ENCODE measurements at regions not wholly inside any gene's neighbourhood (a gene's known extent, or its start where the extent isn't known, plus 50 kb on each side); places are given as distances from the start of the nearest gene placed in this dataset.

DNA sequence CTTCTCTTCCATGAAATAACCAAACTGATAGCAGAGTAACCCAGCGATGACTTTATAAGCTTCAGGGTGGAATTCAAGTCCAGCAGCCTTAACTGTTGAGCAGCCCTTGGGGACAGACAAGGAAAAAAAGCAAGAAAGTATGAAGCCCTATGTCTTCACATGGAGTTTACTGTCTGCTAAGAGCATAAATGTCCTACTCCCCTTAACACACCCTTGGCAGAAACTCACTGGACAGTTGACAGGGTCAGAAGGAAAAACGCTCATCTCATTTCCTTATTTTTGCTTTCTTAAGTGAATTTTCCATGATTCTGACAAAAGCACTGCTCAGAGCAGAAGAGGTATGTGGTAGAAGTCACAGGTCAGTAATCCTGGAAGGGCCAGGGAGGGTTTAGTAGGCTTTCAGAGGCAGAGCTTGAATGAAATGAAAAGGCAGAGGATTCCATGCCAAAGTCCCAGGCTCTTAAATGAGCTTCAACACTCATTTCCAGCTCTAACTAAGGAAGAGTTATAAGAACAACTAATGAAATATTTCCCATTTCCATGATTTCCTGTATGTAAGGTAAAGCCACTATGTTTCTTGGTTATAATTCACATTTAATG lies 683.3 kb upstream of the KLHL29 start:
- DNase-seq = no peak

DNA sequence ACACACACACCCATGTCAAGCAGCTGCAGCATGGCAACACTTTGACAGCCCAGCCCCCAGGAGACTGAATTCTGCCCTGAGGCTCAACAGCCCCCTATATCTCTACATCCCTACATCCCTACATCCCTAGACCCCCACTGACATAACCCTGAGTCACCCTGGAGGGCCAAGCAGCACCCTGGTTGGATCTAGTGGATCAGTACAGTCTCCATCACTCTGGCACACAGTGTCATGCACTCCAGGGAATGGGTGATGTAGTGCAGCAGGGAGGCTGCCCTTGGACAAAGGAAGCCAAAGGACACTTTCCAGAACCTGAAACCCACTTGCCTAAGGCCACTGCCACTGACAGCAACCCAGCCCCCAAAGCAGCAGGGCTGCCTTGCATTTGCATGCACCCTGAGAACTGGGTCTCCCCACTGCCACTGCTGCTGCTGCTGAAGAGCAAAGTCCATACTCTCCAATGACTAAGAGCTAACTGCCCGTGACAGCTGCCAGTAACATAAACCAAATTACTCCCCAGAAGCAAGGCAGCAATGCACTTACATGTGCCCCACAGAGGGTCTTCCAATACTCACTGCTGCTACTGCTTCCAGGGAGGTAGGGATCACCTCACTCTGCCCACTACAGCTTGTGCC lies 681.6 kb upstream of the KLHL29 start:
- DNase-seq = no peak

DNA sequence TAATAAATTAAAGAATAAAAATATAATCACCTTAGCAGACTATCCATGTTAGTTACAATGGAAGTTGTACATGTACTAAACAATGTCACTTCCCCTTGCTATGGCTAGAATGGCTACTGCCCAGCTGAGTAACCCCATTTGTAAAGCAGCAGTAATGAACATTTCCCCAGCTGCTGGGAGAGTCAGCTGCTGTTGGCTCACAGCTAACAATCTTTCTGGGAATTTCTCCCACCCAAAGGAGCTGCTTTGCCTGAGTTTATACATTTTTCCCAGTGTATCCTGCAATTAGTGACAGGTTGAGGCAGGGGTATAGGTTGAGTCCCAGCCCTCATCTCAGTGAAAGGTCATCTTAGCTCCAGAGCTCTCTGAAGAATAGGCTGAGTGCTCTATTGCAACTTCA lies 665.6 kb upstream of the KLHL29 start:
- DNase-seq = no peak

DNA sequence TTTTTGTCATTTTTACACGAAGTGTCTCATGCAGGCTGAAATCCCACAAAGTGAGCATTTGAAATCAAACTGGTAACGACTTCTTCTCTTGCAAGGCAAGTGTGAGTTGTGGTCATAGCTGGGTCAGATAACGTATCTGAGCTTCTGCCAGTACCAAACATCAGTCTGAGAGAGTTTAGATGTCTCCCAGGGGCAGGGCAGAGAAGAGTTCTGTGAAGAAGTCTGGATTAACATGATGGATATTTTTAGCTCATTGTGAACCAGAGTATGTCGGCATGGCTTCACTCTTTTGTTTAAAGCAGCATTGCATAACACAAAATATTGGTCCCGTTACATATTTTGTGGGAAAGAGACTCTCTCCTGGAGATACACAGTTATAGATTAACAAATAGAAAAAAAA lies 655.5 kb upstream of the KLHL29 start:
- DNase-seq = no peak

DNA sequence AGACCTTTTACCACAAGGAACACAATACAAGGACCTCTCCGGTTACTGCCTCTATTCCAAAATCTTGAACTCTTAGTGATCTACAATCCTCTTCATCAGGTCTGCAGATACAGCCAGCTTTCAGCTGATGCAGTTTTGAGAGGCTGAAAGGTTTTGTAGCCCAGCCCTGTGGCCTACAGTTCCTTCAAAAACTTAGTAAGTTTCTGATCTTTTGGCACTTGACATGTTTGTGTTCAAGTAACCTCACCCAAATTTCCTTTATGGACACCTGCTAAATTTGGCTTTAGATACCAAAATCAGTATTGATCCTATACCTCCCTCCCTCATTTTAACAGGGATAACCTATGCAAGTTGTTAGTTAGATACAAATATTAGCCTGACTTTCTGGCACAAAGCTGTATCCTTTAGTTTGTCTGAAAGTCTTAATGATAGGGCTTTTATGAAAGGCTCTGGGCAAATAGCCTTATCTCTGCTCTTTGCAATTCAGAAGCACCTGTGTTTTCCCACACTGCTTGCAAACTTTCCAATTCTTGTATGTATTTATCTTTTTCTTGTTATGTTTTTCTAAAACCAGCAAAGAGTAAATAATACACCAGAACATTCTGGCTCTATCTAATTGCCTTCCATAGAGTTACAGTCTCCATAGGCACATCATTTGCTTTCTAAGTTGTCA lies 650.5 kb upstream of the KLHL29 start:
- no peak for DNase-seq

DNA sequence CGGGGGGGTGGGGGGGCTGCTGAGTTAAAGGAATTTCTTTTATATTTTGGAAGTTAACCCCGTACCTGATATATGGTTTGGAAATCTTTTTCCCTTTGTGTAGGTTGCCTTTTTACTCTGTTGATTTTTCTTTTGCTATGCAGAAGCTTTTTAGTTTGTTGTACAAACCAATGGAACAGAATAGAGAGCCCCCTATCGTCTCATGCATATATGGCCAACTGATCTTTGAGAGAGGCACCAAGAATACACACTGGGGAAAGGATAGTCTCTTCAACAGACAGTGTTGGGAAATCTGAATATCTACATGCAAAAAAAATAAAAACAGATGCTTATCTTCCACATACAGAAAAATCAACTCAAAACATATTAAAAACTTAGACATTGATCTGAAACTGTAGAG lies 647.8 kb upstream of the KLHL29 start:
- no peak for DNase-seq

DNA sequence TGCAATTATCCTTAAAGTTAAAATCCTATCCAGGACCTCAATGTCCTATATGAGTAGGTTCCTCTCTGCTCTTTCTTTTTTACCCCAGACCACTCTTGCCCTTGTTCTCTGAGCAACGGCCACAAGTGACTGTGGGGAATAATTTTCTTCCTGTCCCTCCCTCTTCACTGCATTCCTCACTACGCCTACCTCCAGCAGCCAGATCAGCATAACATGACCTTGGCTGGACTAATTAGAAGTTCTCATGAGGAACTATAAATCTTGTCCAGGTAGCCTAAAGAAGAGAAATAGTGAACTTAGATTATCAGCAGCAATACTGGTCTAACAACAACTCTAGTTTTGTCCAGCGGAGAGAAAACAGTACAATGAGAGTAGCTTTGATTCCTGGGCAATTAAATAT lies 643.8 kb upstream of the KLHL29 start:
- no peak for DNase-seq

DNA sequence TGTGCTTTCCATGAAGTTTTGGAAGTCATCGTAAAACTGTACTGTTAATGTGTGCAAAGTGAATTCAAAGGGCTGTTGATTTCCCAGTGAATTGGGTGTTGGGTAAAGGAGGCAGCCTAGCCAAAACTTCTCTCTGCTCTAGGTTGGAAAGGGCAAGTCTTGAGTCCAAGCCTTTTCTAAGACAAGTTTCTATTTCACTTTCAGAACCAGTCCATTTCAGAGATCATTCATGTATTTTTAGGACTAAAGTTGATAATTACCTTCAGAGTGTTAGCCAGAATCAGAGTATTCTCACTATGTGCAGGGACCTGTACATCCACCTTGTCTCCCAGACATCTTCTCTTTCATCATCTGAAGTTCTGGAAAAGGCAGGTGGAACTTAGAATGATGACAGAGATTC lies 636.1 kb upstream of the KLHL29 start:
- DNase-seq = no peak

DNA sequence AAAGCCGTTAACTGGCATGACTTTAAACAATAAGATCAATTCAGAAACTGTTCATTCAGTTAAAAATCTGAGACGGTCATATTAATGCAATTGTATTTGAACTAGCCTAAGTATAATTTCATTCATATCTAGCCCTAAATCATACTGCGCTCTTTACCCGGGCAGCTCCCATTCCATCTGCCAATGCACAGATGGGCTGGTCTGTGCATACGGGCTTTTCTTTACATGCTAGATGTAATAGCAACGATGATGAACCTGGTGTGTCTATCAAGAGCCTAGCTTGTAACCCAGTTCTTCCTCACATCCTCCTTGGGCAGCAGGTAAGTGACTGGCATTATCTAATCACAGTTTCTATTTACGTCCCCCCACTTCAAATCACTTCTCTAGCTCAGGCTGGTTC lies 631.5 kb upstream of the KLHL29 start:
- DNase-seq = no peak

DNA sequence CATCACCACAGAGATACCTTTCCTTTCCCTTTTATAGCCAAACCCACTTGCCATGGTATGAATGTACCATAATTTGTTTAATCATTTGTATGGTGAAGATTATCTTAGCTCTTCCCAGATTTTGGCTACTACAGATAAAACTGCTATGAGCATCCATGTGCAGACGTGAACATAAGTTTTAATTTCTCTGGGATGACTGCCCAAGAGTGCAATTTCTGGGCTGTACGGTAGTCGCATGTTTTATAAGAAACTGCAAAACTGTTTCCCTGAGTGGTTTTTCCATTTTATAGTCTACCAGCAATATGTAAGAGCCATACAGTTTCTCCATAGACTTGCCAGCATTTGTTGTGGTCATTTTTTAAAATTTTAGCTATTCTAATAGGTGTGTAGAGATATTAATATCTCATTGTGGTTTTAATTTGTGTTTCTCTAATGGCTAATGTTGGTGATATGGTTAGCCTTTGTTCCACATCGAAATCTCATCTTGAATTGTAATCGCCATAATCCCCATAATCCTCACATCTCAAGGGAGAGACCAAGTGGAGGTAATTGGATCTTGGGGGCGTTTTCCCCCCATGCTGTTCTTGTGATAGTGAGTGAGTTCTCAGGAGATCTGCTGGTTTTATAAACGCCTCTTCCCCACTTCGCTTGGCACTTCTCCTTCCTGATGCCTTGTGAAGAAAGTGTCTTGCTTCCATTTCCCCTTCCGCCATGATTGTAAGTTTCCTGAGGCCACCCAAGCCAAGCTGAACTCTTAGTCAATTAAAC lies 628.5 kb upstream of the KLHL29 start:
- DNase-seq = no peak

DNA sequence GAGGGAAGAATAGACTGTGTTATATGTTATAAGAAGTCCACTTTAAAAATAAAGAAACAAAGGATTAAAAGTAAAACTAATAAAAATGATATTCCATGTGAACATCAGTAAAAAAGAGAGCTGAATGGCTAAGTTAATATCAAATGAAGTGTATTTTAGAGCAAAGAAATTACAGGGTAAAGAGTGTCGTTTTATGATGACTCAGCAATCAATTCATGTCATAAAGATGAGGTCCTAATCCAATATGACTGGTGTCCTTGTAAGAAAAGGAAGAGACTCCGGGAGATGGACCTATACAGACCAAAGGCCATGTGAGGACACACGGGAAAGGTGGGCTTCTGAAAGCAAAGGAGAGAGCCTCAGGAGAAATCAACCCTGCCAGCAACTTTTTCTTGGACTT lies 615.5 kb upstream of the KLHL29 start:
- no peak for DNase-seq

DNA sequence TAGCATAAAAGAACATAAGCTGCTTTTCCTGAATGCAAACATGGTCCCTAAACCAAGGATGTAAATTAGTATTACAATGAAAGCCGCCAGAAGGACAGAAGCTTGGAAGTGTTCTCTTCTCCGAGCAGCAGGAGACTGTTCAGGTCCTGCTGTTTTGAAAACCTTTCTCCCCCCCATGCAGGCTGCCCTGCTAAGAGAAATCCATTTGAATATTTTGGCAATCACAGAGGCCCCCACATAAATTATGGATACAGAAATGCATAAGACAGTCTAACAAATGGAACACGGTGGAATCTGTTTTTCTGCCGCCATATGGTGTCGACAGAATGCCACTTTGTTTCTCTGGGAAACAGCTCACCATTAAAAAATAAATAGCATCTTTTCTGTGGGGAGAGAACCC lies 600.4 kb upstream of the KLHL29 start:
- DNase-seq = no peak

DNA sequence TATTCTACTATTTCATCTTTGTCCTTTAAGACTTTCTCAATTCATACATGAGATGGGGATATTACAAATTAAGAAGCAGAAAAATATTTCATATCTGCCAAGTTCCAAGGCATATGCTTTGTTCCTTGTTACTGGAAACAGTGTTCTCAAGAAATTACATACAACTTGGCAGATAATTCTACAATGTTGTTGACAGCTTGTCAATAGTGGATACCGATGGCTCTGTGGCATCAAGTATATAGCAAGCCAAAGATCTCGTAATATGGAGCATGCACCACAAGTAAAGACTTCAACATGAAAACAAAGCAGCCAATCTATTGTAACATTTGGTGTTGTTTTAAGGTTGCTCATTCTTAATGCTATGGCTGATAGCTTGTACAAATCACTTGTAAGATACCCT lies 598.2 kb upstream of the KLHL29 start:
- DNase-seq = no peak

DNA sequence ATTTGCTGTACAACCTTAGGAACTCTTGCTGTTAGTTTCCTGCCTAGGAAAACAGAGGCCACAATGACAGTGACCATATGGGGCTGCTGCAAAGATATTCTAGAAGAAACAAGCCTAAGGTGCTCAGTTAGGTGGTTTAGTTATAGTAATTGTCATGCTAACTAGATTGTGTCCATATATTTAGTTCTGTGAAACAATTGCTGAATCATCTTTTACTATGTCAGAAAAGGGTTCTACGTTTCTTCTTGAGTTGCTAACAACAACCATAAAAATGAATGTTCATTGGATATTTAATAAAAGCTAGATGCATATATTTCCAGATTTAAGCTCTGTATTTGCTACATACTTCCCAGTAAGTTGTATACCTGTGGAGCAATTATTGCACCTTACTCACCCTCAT lies 597.2 kb upstream of the KLHL29 start:
- no peak for DNase-seq

DNA sequence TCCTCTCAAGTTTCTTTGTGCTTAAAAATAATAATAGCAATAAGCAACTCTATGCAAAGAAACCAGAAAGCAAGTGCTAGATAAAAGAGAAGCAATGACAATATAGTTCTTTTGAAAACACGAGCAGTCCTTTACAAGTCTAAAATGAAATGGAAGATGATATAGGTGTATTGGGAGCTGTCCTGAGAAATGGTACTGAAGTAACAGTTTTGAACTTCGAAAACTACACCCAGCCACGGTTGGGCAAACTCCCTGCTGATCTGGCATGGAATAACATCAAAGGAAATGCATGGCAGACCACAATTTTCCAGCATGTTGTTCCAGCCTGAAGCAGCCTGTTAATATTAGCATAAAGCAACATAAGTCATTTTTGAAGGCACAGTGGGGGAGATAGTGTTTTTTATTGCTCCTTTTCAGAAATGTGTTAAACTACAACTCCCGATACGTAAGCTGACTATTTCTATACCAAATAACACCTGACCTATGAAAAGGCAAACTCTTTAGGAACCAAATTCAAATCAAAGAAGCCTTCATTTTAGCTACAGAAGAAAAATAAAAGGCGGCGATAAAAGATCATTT lies 596.1 kb upstream of the KLHL29 start:
- no peak for DNase-seq

DNA sequence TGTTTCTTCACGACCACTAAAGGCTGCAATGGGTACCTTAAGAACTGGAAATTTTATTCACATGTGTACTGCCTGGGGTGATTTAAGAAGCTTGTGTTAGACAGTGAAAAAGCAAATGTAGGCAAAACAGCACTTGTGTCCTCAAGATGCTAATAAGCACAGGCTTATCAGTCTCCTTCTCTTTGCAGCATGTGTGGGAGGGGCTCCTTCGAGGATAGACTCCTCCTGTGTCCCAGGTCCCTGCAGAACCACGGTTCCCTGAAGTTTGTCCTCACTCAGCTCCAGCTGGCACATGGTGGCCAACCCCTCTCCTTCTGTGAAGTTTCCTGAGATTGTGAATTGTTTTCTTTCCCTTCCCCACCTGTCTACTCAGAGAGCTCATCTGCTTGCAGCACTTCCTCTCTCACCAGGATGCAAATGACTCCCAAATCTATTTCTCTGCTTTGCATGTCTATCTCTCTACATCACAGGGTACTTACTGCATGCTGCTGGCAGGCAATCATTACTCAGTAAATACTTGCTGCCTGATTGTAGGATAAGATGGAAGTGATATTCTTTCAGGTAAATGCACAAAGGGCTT lies 589.6 kb upstream of the KLHL29 start:
- no peak for DNase-seq

DNA sequence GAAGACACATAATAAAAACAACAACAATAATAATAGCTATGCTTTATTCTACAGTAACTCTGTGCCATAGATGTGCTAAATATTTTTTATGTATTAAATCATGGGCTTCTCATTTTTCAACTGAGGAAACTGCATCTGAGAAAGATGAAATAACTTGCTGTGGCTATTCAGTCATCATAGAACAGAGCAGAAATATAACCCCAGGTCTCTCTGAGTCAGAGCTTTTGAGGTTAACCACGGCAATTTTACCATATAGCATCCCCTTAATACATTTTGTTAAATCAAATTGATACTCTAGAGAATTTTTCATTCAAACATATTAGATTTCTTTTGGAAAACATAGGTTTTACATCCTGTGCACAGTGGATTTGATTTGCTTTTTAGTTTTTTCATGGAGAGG lies 586.6 kb upstream of the KLHL29 start:
- no peak for DNase-seq

DNA sequence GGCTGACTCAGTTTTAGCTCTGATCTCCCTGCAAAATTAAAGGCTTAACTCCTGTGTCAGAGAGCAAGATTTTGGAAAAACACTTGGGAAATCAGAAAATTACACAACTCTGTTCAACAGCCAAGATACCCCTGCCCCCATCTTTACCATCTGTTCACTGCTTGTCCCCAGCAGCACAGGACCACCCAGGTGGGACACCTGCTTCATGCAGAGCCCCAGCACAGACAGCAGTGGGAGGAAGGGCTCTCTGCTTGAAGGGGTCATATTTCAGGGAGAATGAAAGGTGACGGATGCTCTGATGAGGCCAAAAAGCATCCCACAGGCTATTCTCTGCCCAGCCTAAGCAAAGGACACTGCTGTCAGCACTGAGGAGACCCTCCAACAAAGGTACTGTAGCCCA lies 584.6 kb upstream of the KLHL29 start:
- no peak for DNase-seq

DNA sequence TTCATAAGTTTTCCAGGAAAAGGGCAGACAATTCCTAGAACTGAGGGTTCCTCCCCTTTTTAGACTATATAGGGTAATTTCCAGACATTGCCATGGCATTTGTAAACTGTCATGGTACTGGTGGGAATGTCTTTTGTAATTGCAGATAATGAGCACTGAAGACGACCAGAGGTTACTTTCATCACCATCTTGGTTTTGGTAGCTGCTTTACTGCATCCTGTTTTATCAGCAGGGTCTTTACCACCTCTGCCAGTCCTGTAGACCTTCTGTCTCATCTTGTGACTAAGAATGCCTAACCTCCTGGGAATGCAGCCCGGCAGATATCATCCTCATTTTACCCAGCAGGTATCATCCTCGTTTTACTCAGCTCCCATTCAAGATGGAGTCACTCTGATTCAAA lies 583.9 kb upstream of the KLHL29 start:
- DNase-seq = no peak

DNA sequence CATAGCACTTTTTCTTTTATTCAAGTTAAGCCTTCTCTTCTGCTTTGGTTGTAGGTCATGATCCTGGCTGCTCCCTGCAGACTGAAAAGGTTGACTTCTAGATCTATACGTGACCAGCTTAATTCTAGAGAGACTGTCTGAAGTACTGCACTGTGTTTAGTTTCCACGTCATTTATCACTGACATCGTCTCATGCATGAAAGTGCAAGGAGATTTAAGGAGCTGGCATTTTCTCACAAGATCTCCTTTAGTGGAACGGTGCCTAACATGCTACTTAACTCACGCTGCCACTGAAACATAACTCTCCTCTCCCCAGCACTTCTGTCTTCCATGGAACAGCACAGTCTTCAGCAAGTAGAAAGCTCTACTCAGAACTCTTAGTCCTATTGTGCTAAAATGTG lies 583.0 kb upstream of the KLHL29 start:
- DNase-seq = no peak

DNA sequence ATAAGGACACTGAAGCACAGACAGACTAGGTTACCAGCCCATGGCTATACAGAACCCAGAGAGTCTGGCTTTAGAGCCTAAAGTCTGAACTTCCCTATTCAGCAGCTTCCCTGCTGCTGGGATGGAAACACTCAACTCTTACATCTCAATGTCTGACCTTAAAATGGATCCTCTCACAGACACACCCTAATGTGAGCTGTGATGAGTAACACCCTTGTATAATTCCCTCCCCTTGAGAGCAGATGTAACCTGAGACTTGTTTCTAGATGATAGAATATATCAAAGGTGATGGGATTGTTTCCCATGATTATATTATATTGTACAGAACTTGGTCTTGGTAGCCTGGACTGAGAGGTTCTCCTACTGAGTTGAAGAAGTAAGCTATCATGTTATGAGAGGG lies 577.1 kb upstream of the KLHL29 start:
- DNase-seq = no peak

DNA sequence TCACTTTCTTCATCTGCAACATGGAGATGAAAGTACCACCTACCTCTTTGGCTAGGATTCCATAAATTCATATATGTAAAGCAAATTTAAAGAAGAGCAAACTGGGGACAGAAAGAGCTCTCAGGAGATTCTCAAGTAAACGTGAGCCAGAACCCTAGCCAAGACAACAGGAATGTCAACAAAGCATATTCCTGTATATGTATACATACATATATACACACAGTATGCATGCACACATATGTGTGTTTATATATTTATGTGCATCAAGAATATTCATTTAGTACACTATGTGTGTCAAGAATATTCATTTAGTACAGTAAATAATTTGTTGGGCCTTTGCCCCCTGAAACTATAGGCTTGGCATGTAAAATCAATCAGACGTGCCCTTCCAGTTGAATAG lies 574.4 kb upstream of the KLHL29 start:
- no peak for DNase-seq

DNA sequence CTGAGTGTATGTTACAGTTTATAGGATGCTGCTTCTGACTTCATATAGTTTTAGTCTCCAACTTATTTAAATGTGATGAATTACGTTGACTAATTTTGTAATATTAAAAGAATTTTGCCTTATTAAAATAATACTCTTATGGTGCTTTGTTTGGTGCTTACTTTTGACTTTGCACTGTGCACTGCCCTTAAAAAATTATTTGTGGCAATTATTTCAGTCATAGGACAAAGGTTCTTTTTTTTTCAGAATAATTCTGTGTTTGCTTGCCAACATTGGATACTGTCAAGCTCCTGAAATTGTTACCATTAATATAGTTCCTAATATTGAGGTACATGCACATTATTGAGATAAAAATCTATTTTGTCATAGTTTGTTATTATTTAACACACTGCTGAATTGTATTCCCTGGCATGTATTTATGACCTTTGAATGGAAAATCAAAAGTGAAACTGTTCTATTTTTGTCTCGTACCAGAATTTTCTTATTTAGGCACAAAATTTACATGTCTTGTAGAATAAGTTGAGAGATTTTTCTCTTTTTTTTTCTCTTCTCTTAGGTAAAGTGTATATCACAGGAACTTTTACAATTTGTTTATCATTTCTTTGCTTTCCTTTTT lies 572.8 kb upstream of the KLHL29 start:
- no peak for DNase-seq
